RWPE1 (cell line): ENCODE measurements at regions not wholly inside any gene's neighbourhood (a gene's known extent, or its start where the extent isn't known, plus 50 kb on each side); places are given as distances from the start of the nearest gene placed in this dataset.

ENCODE experiments used
- CTCF ChIA-PET: fragments of 350-600 bp; sonication (Branson Sonifier 250); formaldehyde crosslinking; extraction: SDS; loops from one replicate; lab custom pipeline; 2021; lab: Yijun Ruan, JAX
- POLR2A ChIA-PET: fragments of 400-600 bp; formaldehyde crosslinking; extraction: SDS; loops from one replicate; lab custom pipeline; 2020; ENCODE audit warnings: antibody characterized with exemption; ENCODE audit not compliant: low non-redundant PET; lab: Yijun Ruan, JAX
- DNase-seq: peaks from one replicate; pipeline ENCODE4 v3.0.0; 2012; ENCODE audit warnings: low spot score
- H3K27ac ChIP-seq: fragments of 450-650 bp; 2 replicates; pipeline ENCODE4 v1.5.1; 2017
- TF ChIP-seq, protein P1 (sequence below): fragments of 450-650 bp; conservative IDR thresholded peaks from 2 replicates; pipeline ENCODE4 v1.5.1; 2017; ENCODE audit warnings: low read depth, mild to moderate bottlenecking

- CTCF ChIA-PET, result interaction anchor here (0.6 to 0.7 kb wide), 3 partner anchors 39 to 1047 kb away, joined by 3 to 7 read pairs (median 3); no protein-coding TSS in a partner anchor
- H3K27ac ChIP-seq, result no peak overlapping the region
- TF ChIP-seq, protein P1, sequence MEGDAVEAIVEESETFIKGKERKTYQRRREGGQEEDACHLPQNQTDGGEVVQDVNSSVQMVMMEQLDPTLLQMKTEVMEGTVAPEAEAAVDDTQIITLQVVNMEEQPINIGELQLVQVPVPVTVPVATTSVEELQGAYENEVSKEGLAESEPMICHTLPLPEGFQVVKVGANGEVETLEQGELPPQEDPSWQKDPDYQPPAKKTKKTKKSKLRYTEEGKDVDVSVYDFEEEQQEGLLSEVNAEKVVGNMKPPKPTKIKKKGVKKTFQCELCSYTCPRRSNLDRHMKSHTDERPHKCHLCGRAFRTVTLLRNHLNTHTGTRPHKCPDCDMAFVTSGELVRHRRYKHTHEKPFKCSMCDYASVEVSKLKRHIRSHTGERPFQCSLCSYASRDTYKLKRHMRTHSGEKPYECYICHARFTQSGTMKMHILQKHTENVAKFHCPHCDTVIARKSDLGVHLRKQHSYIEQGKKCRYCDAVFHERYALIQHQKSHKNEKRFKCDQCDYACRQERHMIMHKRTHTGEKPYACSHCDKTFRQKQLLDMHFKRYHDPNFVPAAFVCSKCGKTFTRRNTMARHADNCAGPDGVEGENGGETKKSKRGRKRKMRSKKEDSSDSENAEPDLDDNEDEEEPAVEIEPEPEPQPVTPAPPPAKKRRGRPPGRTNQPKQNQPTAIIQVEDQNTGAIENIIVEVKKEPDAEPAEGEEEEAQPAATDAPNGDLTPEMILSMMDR, result no peak
- DNase-seq, result no peak
- POLR2A ChIA-PET, result interaction anchor here (0.5 kb wide), 1 partner anchor 449 kb away, joined by 3 read pairs; no protein-coding TSS in a partner anchor
These were observed 203.2 kb downstream of the ETAA1 start for GRCh38 chr2:67600222-67600871.

- TF ChIP-seq, protein P1, result no peak
- DNase-seq, result peak; percentile 35
- H3K27ac ChIP-seq, result no peak overlapping the region
- POLR2A ChIA-PET, result interaction anchor here (0.5 kb wide), 1 partner anchor 448 kb away, joined by 3 read pairs; no protein-coding TSS in a partner anchor
- CTCF ChIA-PET, result interaction anchor here (0.6 to 0.9 kb wide), 2 partner anchors 50 to 1047 kb away, joined by 4 to 7 read pairs; no protein-coding TSS in a partner anchor
These were observed 203.8 kb downstream of the ETAA1 start for GRCh38 chr2:67600946-67601345.

GRCh38 chr2:67604360-67604759, 207.2 kb downstream of the ETAA1 start:
- ChIA-PET CTCF (interaction anchor here (0.6 kb wide), 1 partner anchor 1282 kb away, joined by 5 read pairs; no protein-coding TSS in a partner anchor), POLR2A (no interaction called here)
- TF ChIP-seq, protein P1, result no peak
- DNase-seq, result no peak
- no peak overlapping the region for H3K27ac ChIP-seq

- ChIA-PET POLR2A (no interaction called here), CTCF (no interaction called here)
These were observed 215.5 kb downstream of the ETAA1 start for GRCh38 chr2:67612576-67613042.

GRCh38 chr2:67613227-67613626, 216.1 kb downstream of the ETAA1 start:
- POLR2A ChIA-PET, result no interaction called here

More at GRCh38 chr2:67612576-67613042, 215.5 kb downstream of the ETAA1 start:
- TF ChIP-seq, protein P1, result no peak
- DNase-seq, result no peak
- H3K27ac ChIP-seq, result no peak overlapping the region

GRCh38 chr2:67614454-67614853, 217.3 kb downstream of the ETAA1 start:
- TF ChIP-seq, protein P1, result no peak
- DNase-seq, result no peak

More at GRCh38 chr2:67613227-67613626, 216.1 kb downstream of the ETAA1 start:
- DNase-seq, result no peak
- CTCF ChIA-PET, result no interaction called here
- H3K27ac ChIP-seq, result no peak overlapping the region
- TF ChIP-seq, protein P1, result no peak

More at GRCh38 chr2:67614454-67614853, 217.3 kb downstream of the ETAA1 start:
- no peak overlapping the region for H3K27ac ChIP-seq
- POLR2A ChIA-PET, result no interaction called here
- CTCF ChIA-PET, result interaction anchor here (1.0 kb wide), 1 partner anchor 45 kb away, joined by 3 read pairs; no protein-coding TSS in a partner anchor
